ENCODE measurements at regions not wholly inside any gene's neighbourhood (a gene's known extent, or its start where the extent isn't known, plus 50 kb on each side); places are given as distances from the start of the nearest gene placed in this dataset.

- H3K4me1 Mint-ChIP-seq (ENCODE audit: low read depth, unreplicated experiment), result peaks cover 7% of the 10 kb centered on the region
- Histone ChIP-seq H4K20me1 (ENCODE audit: insufficient read depth, low read length) (no peaks in the 10 kb centered on the region), H2AFZ (ENCODE audit: low read depth, low read length) (no peak overlapping the region), H3K9ac (ENCODE audit: low read length) (no peak overlapping the region), H3K36me3 (ENCODE audit: insufficient read depth, low read length) (no peaks in the 10 kb centered on the region), H3K4me1 (ENCODE audit: insufficient read depth, low read length) (no peaks in the 10 kb centered on the region), H3K9me3 (ENCODE audit: insufficient read depth, low read depth, low read length) (no peaks in the 10 kb centered on the region), H3K27me3 (ENCODE audit: insufficient read depth, low read length) (no peaks in the 10 kb centered on the region), H3K4me3 (ENCODE audit: insufficient read depth, low read depth, low read length) (no peak overlapping the region), H3K79me2 (ENCODE audit: insufficient read depth, low read length) (no peaks in the 10 kb centered on the region), H3K27ac (ENCODE audit: low read depth, low read length) (no peak overlapping the region), H3K4me2 (ENCODE audit: low read length) (no peak overlapping the region)
- H3K27me3 Mint-ChIP-seq (ENCODE audit: low read depth, unreplicated experiment), result no peaks in the 10 kb centered on the region
- H3K9me3 Mint-ChIP-seq (ENCODE audit: unreplicated experiment), result peaks cover under 1% of the 10 kb centered on the region
- no peak for TF ChIP-seq EZH2 (IDR thresholded peaks at IDR 0.05; ENCODE audit: insufficient read depth, low read length)
- no peak for TF ChIP-seq CTCF (IDR thresholded peaks at IDR 0.05; ENCODE audit: insufficient read depth, low read depth, low read length)
- FAIRE-seq (no peak), DNase-seq (ENCODE audit: low read depth) (no peak)
- H3K4me3 Mint-ChIP-seq (ENCODE audit: unreplicated experiment), result no peak overlapping the region
- H3K27ac Mint-ChIP-seq (ENCODE audit: unreplicated experiment), result no peak overlapping the region
- H3K36me3 Mint-ChIP-seq (ENCODE audit: low read depth, unreplicated experiment), result no peaks in the 10 kb centered on the region
Observed at GRCh38 chr15:31573759-31574158, 247.1 kb downstream of the KLF13 start.

- no peaks in the 10 kb centered on the region for H3K4me1 ChIP-seq (ENCODE audit: insufficient read depth, low read length)
- TF ChIP-seq CTCF (IDR thresholded peaks at IDR 0.05; ENCODE audit: insufficient read depth, low read depth, low read length), result no peak
- no peak for TF ChIP-seq EZH2 (IDR thresholded peaks at IDR 0.05; ENCODE audit: insufficient read depth, low read length)
- no peak overlapping the region for H3K9ac ChIP-seq (ENCODE audit: low read length)
- FAIRE-seq (no peak), DNase-seq (ENCODE audit: low read depth) (no peak)
- no peak overlapping the region for H3K4me3 ChIP-seq (ENCODE audit: insufficient read depth, low read depth, low read length)
- no peaks in the 10 kb centered on the region for H3K36me3 ChIP-seq (ENCODE audit: insufficient read depth, low read length)
- Mint-ChIP-seq H3K27me3 (ENCODE audit: low read depth, unreplicated experiment) (no peaks in the 10 kb centered on the region), H3K4me3 (ENCODE audit: unreplicated experiment) (no peak overlapping the region), H3K27ac (ENCODE audit: unreplicated experiment) (peak overlapping the region; percentile 85), H3K9me3 (ENCODE audit: unreplicated experiment) (no peaks in the 10 kb centered on the region), H3K4me1 (ENCODE audit: low read depth, unreplicated experiment) (peaks cover 7% of the 10 kb centered on the region), H3K36me3 (ENCODE audit: low read depth, unreplicated experiment) (no peaks in the 10 kb centered on the region)
- H3K27me3 ChIP-seq (ENCODE audit: insufficient read depth, low read length), result no peaks in the 10 kb centered on the region
- no peak overlapping the region for H3K4me2 ChIP-seq (ENCODE audit: low read length)
- no peaks in the 10 kb centered on the region for H3K79me2 ChIP-seq (ENCODE audit: insufficient read depth, low read length)
- H2AFZ ChIP-seq (ENCODE audit: low read depth, low read length), result no peak overlapping the region
- no peak overlapping the region for H3K27ac ChIP-seq (ENCODE audit: low read depth, low read length)
- no peaks in the 10 kb centered on the region for H3K9me3 ChIP-seq (ENCODE audit: insufficient read depth, low read depth, low read length)
- H4K20me1 ChIP-seq (ENCODE audit: insufficient read depth, low read length), result no peaks in the 10 kb centered on the region
Observed at GRCh38 chr15:31574766-31575165, 248.1 kb downstream of the KLF13 start.

- FAIRE-seq, result no peak
Observed at GRCh38 chr15:31577108-31577507, 250.5 kb downstream of the KLF13 start.

More at GRCh38 chr15:31577108-31577507, 250.5 kb downstream of the KLF13 start:
- Histone ChIP-seq H3K27ac (ENCODE audit: low read depth, low read length) (no peak overlapping the region), H3K9me3 (ENCODE audit: insufficient read depth, low read depth, low read length) (no peaks in the 10 kb centered on the region), H3K36me3 (ENCODE audit: insufficient read depth, low read length) (no peaks in the 10 kb centered on the region), H3K4me3 (ENCODE audit: insufficient read depth, low read depth, low read length) (no peak overlapping the region), H3K4me1 (ENCODE audit: insufficient read depth, low read length) (no peaks in the 10 kb centered on the region), H3K4me2 (ENCODE audit: low read length) (no peak overlapping the region), H4K20me1 (ENCODE audit: insufficient read depth, low read length) (no peaks in the 10 kb centered on the region), H3K27me3 (ENCODE audit: insufficient read depth, low read length) (no peaks in the 10 kb centered on the region), H3K79me2 (ENCODE audit: insufficient read depth, low read length) (no peaks in the 10 kb centered on the region), H2AFZ (ENCODE audit: low read depth, low read length) (no peak overlapping the region), H3K9ac (ENCODE audit: low read length) (no peak overlapping the region)
- H3K27ac Mint-ChIP-seq (ENCODE audit: unreplicated experiment), result no peak overlapping the region
- H3K4me1 Mint-ChIP-seq (ENCODE audit: low read depth, unreplicated experiment), result peaks cover 7% of the 10 kb centered on the region
- TF ChIP-seq CTCF (IDR thresholded peaks at IDR 0.05; ENCODE audit: insufficient read depth, low read depth, low read length) (no peak), EZH2 (IDR thresholded peaks at IDR 0.05; ENCODE audit: insufficient read depth, low read length) (no peak)
- H3K27me3 Mint-ChIP-seq (ENCODE audit: low read depth, unreplicated experiment), result no peaks in the 10 kb centered on the region
- H3K9me3 Mint-ChIP-seq (ENCODE audit: unreplicated experiment), result peaks cover 5% of the 10 kb centered on the region
- no peak overlapping the region for H3K4me3 Mint-ChIP-seq (ENCODE audit: unreplicated experiment)
- H3K36me3 Mint-ChIP-seq (ENCODE audit: low read depth, unreplicated experiment), result no peaks in the 10 kb centered on the region
- no peak for DNase-seq (ENCODE audit: low read depth)
